HFFc6 (cell line): ENCODE measurements at regions not wholly inside any gene's neighbourhood (a gene's known extent, or its start where the extent isn't known, plus 50 kb on each side); places are given as distances from the start of the nearest gene placed in this dataset.

ENCODE experiments used
- DNase-seq: peaks from one replicate; pipeline ENCODE4 v3.0.0-alpha.2; 2018
- H3K27ac Mint-ChIP-seq: 2 replicates; pipeline ENCODE4 v1.8.0; 2020; ENCODE audit warnings: mild to moderate bottlenecking, mixed read lengths
- H3K27me3 Mint-ChIP-seq: 2 replicates; pipeline ENCODE4 v1.8.0; 2021; ENCODE audit warnings: mild to moderate bottlenecking, moderate library complexity, mixed read lengths; ENCODE audit not compliant: insufficient read depth
- H3K36me3 Mint-ChIP-seq: 2 replicates; pipeline ENCODE4 v1.8.0; 2021; ENCODE audit warnings: low read depth, mixed read lengths
- H3K4me1 Mint-ChIP-seq: 2 replicates; pipeline ENCODE4 v1.8.0; 2020; ENCODE audit warnings: low read depth, mixed read lengths
- H3K4me3 Mint-ChIP-seq: 2 replicates; pipeline ENCODE4 v1.8.0; 2020; ENCODE audit warnings: mild to moderate bottlenecking, moderate library complexity, mixed read lengths
- H3K9me3 Mint-ChIP-seq: 2 replicates; pipeline ENCODE4 v1.8.0; 2020; ENCODE audit warnings: mild to moderate bottlenecking, mixed read lengths
- TF ChIP-seq, protein P1 (sequence below): fragments of 200-600 bp; sonication (generic); IDR thresholded peaks from 2 replicates; pipeline ENCODE4 v1.5.0; 2021; ENCODE audit warnings: antibody characterized with exemption, mild to moderate bottlenecking

DNA sequence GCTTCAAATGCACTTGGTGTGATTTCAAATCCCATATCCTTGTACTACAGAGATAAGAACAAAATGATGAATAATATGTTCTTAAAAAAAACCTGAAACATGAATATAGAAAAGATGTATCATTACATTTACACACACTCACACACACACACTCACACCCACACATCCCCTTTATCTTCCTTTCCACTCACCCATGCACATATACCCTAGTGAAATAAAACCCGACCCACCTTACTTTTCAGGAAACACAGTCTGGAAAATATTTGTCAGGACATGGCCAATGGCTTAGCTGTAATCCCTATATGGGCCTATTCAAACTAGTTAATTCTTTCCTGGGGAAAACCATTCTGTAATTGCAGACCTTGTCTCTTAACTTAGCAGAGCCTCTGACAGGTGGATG is 60.8 kb upstream of the EDN1 start:
- Mint-ChIP-seq H3K4me3 (no peak overlapping the region), H3K9me3 (no peaks in the 10 kb centered on the region), H3K4me1 (peaks cover 23% of the 10 kb centered on the region), H3K27me3 (no peaks in the 10 kb centered on the region; the same call in 1 of the 2 replicates), H3K27ac (no peak overlapping the region), H3K36me3 (no peaks in the 10 kb centered on the region)
- DNase-seq: no peak
- TF ChIP-seq, protein P1, sequence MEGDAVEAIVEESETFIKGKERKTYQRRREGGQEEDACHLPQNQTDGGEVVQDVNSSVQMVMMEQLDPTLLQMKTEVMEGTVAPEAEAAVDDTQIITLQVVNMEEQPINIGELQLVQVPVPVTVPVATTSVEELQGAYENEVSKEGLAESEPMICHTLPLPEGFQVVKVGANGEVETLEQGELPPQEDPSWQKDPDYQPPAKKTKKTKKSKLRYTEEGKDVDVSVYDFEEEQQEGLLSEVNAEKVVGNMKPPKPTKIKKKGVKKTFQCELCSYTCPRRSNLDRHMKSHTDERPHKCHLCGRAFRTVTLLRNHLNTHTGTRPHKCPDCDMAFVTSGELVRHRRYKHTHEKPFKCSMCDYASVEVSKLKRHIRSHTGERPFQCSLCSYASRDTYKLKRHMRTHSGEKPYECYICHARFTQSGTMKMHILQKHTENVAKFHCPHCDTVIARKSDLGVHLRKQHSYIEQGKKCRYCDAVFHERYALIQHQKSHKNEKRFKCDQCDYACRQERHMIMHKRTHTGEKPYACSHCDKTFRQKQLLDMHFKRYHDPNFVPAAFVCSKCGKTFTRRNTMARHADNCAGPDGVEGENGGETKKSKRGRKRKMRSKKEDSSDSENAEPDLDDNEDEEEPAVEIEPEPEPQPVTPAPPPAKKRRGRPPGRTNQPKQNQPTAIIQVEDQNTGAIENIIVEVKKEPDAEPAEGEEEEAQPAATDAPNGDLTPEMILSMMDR: no peak

DNA sequence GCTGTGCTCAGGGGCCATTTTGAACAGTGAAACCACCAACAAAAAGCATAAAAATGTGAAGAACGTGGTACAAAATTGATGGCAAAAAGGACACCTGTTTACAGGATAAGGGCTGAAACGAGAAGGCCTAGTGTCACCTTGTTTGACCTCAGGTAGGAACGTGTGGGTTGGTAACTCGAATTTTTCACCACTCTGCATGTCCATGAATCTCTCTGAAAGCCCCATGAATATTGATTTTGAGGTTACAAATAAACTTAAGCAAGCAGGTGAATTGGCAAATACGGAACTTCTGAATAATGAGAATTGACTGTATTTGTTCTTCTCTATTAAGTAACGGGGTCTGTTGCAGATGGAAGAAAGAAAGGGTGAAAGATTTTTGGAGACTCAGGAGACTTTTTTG is 59.6 kb upstream of the EDN1 start:
- H3K4me1 Mint-ChIP-seq: peaks cover 24% of the 10 kb centered on the region
- H3K36me3 Mint-ChIP-seq: no peaks in the 10 kb centered on the region
- H3K27ac Mint-ChIP-seq: no peak overlapping the region

DNA sequence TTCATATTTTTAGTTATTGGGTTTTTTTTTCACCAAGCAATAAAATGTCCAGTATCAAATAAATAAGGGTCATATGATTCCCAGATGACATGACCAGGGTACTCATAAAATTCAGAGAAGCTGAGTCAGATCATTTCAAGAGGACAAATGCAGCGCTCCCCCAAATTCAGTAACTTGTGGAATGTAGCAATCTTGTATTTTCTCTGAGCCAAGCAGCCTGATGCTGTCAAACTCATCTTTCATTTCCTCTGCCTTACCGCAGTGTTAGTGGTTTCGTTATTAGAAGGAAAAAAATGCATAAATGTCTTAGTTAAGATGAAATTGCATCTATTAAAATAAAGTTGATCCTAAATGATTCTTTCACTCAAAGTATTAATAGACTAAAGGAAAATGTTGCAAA is 57.8 kb upstream of the EDN1 start:
- peak; percentile 32 for DNase-seq
- H3K4me1 Mint-ChIP-seq: peaks cover 24% of the 10 kb centered on the region
- H3K27ac Mint-ChIP-seq: peak overlapping the region; percentile 75; the same call in 1 of the 2 replicates
- H3K4me3 Mint-ChIP-seq: peak overlapping the region; percentile 60
- TF ChIP-seq, protein P1: no peak
- H3K9me3 Mint-ChIP-seq: no peaks in the 10 kb centered on the region
- no peaks in the 10 kb centered on the region for H3K36me3 Mint-ChIP-seq
- H3K27me3 Mint-ChIP-seq: no peaks in the 10 kb centered on the region

More for the DNA sequence above, 59.6 kb upstream of the EDN1 start:
- TF ChIP-seq, protein P1: no peak
- no peaks in the 10 kb centered on the region for H3K27me3 Mint-ChIP-seq
- no peak overlapping the region for H3K4me3 Mint-ChIP-seq
- no peaks in the 10 kb centered on the region for H3K9me3 Mint-ChIP-seq
- no peak for DNase-seq

DNA sequence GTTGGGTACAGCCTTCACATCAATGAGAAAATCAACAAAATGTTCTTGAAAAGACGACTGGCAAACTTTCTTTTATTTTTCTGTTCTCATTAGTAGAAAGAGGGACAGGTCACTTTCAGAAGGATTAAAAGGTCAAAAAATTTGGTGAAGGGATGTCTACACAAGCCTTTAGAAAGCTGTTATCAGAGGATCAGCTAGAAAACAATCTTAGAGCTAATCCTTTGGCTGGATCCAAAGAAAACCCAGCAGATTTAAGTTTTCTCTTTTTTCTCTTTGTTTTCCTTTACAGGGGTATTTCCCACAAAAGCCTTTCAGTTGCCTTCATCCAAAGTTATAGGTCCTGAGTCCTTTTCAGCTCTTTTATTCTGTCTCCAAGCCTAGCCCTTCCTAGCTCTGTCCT is 57.3 kb upstream of the EDN1 start:
- H3K27me3 Mint-ChIP-seq: no peaks in the 10 kb centered on the region
- H3K27ac Mint-ChIP-seq: peak overlapping the region; percentile 75
- TF ChIP-seq, protein P1: no peak
- H3K4me1 Mint-ChIP-seq: peaks cover 24% of the 10 kb centered on the region
- no peaks in the 10 kb centered on the region for H3K36me3 Mint-ChIP-seq
- no peaks in the 10 kb centered on the region for H3K9me3 Mint-ChIP-seq
- H3K4me3 Mint-ChIP-seq: peak overlapping the region; percentile 60
- no peak for DNase-seq

DNA sequence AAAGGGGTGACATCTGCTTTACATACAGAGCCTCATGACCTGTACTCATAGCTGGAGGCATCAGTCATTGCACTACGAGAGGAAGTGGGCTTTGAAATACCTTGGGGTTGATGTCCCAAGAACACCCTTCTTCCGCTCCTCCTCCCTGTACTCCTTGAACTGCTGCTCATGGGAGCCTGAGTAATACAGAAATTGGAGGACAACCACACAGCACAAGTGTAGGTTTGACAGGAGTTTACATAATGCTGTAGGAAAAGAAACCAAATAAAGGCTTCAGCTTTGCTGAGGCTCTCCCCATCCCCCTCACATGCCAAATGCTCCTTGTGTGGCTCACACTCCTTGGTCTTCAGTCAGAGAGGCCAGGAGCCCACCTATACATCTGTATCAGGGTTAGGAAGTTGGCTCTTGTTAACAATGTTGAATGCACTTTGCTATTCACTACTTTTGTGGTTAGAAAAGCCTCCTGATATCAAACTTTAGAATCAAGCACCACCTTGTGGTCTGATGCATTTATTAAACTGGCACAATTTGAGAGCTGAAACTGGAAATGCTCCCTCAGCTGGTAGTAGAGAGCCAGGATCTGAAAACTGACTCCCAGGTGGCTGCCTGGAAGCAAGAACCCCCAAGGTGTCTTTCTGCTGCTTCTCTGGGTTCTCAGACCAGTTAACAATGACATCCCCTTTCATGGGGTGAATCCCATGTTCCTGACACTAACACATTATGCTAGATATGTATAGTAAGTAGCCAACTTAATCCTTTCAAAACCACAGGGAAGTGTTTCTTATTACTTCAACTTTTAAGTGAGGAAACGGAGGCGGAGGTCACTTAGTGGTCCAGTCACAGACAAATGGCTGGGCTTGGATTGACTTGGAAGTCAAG is 56.2 kb upstream of the EDN1 start:
- DNase-seq: peak; percentile 84
- Mint-ChIP-seq H3K4me3 (peak overlapping the region; percentile 51), H3K9me3 (no peaks in the 10 kb centered on the region), H3K27me3 (no peaks in the 10 kb centered on the region), H3K4me1 (peaks cover 24% of the 10 kb centered on the region), H3K27ac (peak overlapping the region; percentile 75), H3K36me3 (no peaks in the 10 kb centered on the region)
- TF ChIP-seq, protein P1: peak; percentile 90
